ENCODE measurements at regions not wholly inside any gene's neighbourhood (a gene's known extent, or its start where the extent isn't known, plus 50 kb on each side); places are given as distances from the start of the nearest gene placed in this dataset.

- no peaks in the 10 kb centered on the region for H3F3A ChIP-seq (replicated peaks; ENCODE audit: low read depth)
- no peak overlapping the region for H3K27ac ChIP-seq (ENCODE audit: low read depth)
- H2AFZ ChIP-seq, result no peak overlapping the region
- H3K79me2 ChIP-seq (replicated peaks; ENCODE audit: insufficient read depth), result no peaks in the 10 kb centered on the region
- H3K9me2 ChIP-seq (ENCODE audit: insufficient read depth), result no peaks in the 10 kb centered on the region; the same call in 1 of the 2 replicates
- Mint-ChIP-seq H3K36me3 (ENCODE audit: low read depth) (no peaks in the 10 kb centered on the region), H3K27ac (no peak overlapping the region), H3K4me1 (peaks cover 14% of the 10 kb centered on the region), H3K4me3 (no peak overlapping the region), H3K9me3 (no peaks in the 10 kb centered on the region), H3K27me3 (ENCODE audit: insufficient read depth, low read depth, poor library complexity) (no peaks in the 10 kb centered on the region)
- H3K4me2 ChIP-seq, result no peak overlapping the region
- H3K27me3 ChIP-seq (ENCODE audit: insufficient read depth), result no peaks in the 10 kb centered on the region
- no peaks in the 10 kb centered on the region for H3K36me3 ChIP-seq (ENCODE audit: insufficient read depth)
- TF ChIP-seq ETS1 (IDR thresholded peaks at IDR 0.05), result no peak
- TF ChIP-seq EZH2phosphoT487 (IDR thresholded peaks at IDR 0.05; ENCODE audit: unreplicated experiment), result no peak
- no peak for TF ChIP-seq CTCF (conservative IDR thresholded peaks at IDR 0.05; ENCODE audit: low read depth in 2 of 2)
- no peak for TF ChIP-seq ZNF114 (CRISPR knock-in tag; IDR thresholded peaks at IDR 0.05)
- no peak for TF ChIP-seq POLR2AphosphoS5 (IDR thresholded peaks at IDR 0.05; ENCODE audit: low read depth)
- no peak for TF ChIP-seq ZNF331 (CRISPR knock-in tag; IDR thresholded peaks at IDR 0.05; ENCODE audit: low read depth)
- TF ChIP-seq EZH2 (IDR thresholded peaks at IDR 0.05; ENCODE audit: low read depth, unreplicated experiment), result no peak
- TF ChIP-seq JUNB (IDR thresholded peaks at IDR 0.05; ENCODE audit: unreplicated experiment), result no peak
- no peak for TF ChIP-seq STAT1 (IDR thresholded peaks at IDR 0.05; ENCODE audit: unreplicated experiment)
- TF ChIP-seq CREB1 (CRISPR knock-in tag; IDR thresholded peaks at IDR 0.05; ENCODE audit: low read depth), result no peak
- no peak for TF ChIP-seq NANOG (IDR thresholded peaks at IDR 0.05; ENCODE audit: borderline replicate concordance)
- ATAC-seq, result no peak
- no peak for DNase-seq (ENCODE audit: low spot score)
- H3K4me1 ChIP-seq (ENCODE audit: insufficient read depth), result no peaks in the 10 kb centered on the region
- no peaks in the 10 kb centered on the region for H4K20me1 ChIP-seq (replicated peaks; ENCODE audit: insufficient read depth)
- no peak overlapping the region for H3K4me3 ChIP-seq
These were observed 817.1 kb downstream of the TLR4 start for GRCh38 chr9:118521261-118521660.

GRCh38 chr9:118522093-118523028 lies 818.2 kb downstream of the TLR4 start:
- H3F3A ChIP-seq (replicated peaks; ENCODE audit: low read depth), result no peaks in the 10 kb centered on the region
- H2AFZ ChIP-seq, result 0 out of 2 replicates have a peak overlapping the region, but pooled peaks have one; percentile 20
- DNase-seq (ENCODE audit: low spot score) (peak; percentile 90), ATAC-seq (peak; percentile 100)
- H3K4me1 ChIP-seq (ENCODE audit: insufficient read depth), result no peaks in the 10 kb centered on the region
- peaks cover 14% of the 10 kb centered on the region for H3K4me1 Mint-ChIP-seq
- no peaks in the 10 kb centered on the region; the same call in 1 of the 2 replicates for H3K9me2 ChIP-seq (ENCODE audit: insufficient read depth)
- H3K27me3 ChIP-seq (ENCODE audit: insufficient read depth), result no peaks in the 10 kb centered on the region
- no peaks in the 10 kb centered on the region for H4K20me1 ChIP-seq (replicated peaks; ENCODE audit: insufficient read depth)
- no peaks in the 10 kb centered on the region for H3K36me3 Mint-ChIP-seq (ENCODE audit: low read depth)
- H3K9me3 Mint-ChIP-seq, result no peaks in the 10 kb centered on the region
- 0 out of 2 replicates have a peak overlapping the region, but pooled peaks have one; percentile 0 for H3K4me2 ChIP-seq
- no peaks in the 10 kb centered on the region for H3K79me2 ChIP-seq (replicated peaks; ENCODE audit: insufficient read depth)
- H3K4me3 ChIP-seq, result no peak overlapping the region
- peak overlapping the region; percentile 88 for H3K27ac Mint-ChIP-seq
- H3K4me3 Mint-ChIP-seq, result no peak overlapping the region
- H3K27ac ChIP-seq (ENCODE audit: low read depth), result 0 out of 2 replicates have a peak overlapping the region, but pooled peaks have one; percentile 9
- no peaks in the 10 kb centered on the region for H3K36me3 ChIP-seq (ENCODE audit: insufficient read depth)
- H3K27me3 Mint-ChIP-seq (ENCODE audit: insufficient read depth, low read depth, poor library complexity), result no peaks in the 10 kb centered on the region
- TF ChIP-seq ZNF114 (CRISPR knock-in tag; IDR thresholded peaks at IDR 0.05) (0 out of 2 replicates have a peak, but pooled peaks have one; percentile 11), CREB1 (CRISPR knock-in tag; IDR thresholded peaks at IDR 0.05; ENCODE audit: low read depth) (peak; percentile 38; the same call in 1 of the 2 replicates), ETS1 (IDR thresholded peaks at IDR 0.05) (no peak), CTCF (conservative IDR thresholded peaks at IDR 0.05; ENCODE audit: low read depth in 2 of 2) (peak; percentile 86 to 96)

Data from GM23338 (cell line).